ENCODE measurements at regions not wholly inside any gene's neighbourhood (a gene's known extent, or its start where the extent isn't known, plus 50 kb on each side); places are given as distances from the start of the nearest gene placed in this dataset.

GRCh38 chr3:55127565-55127964 is 199.7 kb upstream of the LRTM1 start:
- Histone ChIP-seq H3K4me1 (ENCODE audit: insufficient read depth, low read length) (peaks cover 10% of the 10 kb centered on the region), H2AFZ (ENCODE audit: low read length) (no peak overlapping the region), H3K79me2 (ENCODE audit: insufficient read depth, low read length) (no peaks in the 10 kb centered on the region), H4K20me1 (ENCODE audit: insufficient read depth, low read length) (no peaks in the 10 kb centered on the region), H3K27ac (ENCODE audit: low read depth, low read length) (no peak overlapping the region), H3K27me3 (ENCODE audit: insufficient read depth, low read length) (no peaks in the 10 kb centered on the region), H3K9me3 (ENCODE audit: low read depth, low read length) (no peaks in the 10 kb centered on the region), H3K36me3 (ENCODE audit: insufficient read depth, low read length) (no peaks in the 10 kb centered on the region), H3K4me2 (ENCODE audit: insufficient read depth, low read length) (peak overlapping the region; percentile 74), H3K4me3 (ENCODE audit: insufficient read depth, low read length) (peak overlapping the region; percentile 45)
- no peak for DNase-seq (ENCODE audit: insufficient read length, low spot score, missing footprints)
- no peak for TF ChIP-seq CTCF (IDR thresholded peaks at IDR 0.05; ENCODE audit: extremely low read depth, low read depth, low read length)

- Histone ChIP-seq H3K4me3 (ENCODE audit: insufficient read depth, low read length) (no peak overlapping the region), H3K36me3 (ENCODE audit: insufficient read depth, low read length) (no peaks in the 10 kb centered on the region), H3K4me1 (ENCODE audit: insufficient read depth, low read length) (peaks cover 10% of the 10 kb centered on the region), H3K79me2 (ENCODE audit: insufficient read depth, low read length) (no peaks in the 10 kb centered on the region), H4K20me1 (ENCODE audit: insufficient read depth, low read length) (no peaks in the 10 kb centered on the region), H3K4me2 (ENCODE audit: insufficient read depth, low read length) (no peak overlapping the region), H3K27me3 (ENCODE audit: insufficient read depth, low read length) (no peaks in the 10 kb centered on the region), H2AFZ (ENCODE audit: low read length) (no peak overlapping the region), H3K9me3 (ENCODE audit: low read depth, low read length) (no peaks in the 10 kb centered on the region), H3K27ac (ENCODE audit: low read depth, low read length) (no peak overlapping the region)
- no peak for TF ChIP-seq CTCF (IDR thresholded peaks at IDR 0.05; ENCODE audit: extremely low read depth, low read depth, low read length)
- no peak for DNase-seq (ENCODE audit: insufficient read length, low spot score, missing footprints)
Observed at GRCh38 chr3:55124371-55124770, 196.5 kb upstream of the LRTM1 start.
